GM21390 (cell line): ENCODE measurements at regions not wholly inside any gene's neighbourhood (a gene's known extent, or its start where the extent isn't known, plus 50 kb on each side); places are given as distances from the start of the nearest gene placed in this dataset.
"Not testable (repeated sequence)": the region's sequence is repeated elsewhere in the genome, so short reads cannot be mapped to it uniquely, and the experiment has no call there.

Experiments
- ATAC-seq: cut with Tn5 transposase; IDR thresholded peaks from one replicate; pipeline ENCODE4 v1.9.1; 2021; ENCODE audit not compliant: unreplicated experiment

DNA sequence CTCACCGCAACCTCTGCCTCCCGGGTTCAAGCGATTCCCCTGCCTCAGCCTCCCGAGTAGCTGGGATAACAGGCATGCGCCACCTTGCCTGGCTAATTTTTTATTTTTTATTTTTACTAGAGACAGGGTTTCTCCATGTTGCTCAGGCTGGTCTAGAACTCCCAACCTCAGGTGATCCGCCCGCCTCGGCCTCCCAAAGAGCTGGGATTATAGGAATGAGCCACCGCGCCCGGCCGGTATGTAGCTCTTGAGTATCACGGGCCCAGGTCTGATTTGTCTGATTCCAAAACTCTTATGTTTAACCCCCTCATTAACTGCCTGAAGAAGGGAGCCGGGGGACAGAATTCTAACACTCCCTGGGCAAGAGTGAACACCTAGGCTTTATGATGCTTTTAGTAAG, 91.7 kb upstream of the OLIG2 start:
- ATAC-seq, result not testable (repeated sequence)

DNA sequence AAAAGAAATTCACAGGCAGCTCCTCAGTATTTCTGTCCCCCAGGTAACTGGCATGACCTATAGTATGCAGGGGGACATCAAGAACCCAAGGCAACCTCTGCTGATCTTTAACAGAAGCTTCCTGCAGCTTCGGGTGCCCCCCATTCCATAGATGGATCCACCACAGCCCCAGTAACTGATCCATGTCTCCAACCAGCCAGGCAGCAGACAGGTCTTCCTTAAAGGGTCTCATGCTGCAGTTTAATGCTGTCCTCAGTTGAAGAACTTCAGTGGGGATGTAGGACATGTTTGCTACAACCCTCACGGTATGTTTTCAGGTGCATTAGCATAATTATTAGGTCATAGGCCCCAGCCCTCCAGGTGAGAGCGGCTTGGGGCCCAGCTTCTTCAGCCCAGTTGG, 90.9 kb upstream of the OLIG2 start:
- ATAC-seq, result no peak

DNA sequence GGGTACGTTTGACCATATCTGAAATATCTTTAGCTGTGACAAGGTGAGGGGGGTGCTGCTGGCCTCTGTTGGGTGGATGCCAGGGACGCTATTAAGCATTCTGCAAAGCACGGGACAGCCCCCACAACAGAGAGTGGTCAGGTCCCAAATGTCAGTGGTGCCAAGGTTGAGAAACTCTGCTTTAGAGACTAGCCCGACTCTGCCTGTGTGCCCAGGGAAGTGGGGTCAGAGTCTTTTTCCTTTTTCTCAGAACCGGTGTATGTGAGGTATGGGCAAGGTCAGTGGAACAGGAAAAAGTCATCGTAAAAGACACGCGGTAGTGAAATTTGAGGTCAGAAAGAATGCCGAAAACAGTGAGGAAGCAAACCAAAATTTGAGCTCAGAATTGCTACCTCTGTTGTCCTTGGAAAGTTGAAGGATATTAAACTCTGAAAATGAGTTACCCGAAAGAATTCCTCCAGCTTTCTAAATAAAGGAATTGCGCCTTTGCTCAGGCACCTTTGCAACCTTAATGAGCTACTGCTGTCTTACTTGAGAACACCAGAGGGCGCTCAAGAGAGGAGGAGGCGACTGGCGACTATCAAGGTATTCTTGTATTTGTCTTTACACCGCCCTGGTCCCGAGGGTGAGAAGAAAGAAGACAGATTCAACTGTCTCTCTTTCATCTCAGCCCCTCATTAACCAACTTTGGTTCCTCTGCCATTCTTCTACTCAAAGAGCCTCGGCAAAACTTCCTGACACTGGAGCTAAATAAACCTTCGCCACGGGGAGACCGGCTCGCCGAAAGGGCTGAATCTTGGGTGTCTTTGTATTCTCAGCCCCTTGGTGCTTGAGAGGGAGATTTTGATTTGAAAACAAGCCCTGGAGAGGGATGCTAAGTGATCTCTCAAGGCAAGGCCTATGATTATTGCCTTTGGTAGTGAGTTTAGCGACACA, 85.4 kb upstream of the OLIG2 start:
- no peak for ATAC-seq

DNA sequence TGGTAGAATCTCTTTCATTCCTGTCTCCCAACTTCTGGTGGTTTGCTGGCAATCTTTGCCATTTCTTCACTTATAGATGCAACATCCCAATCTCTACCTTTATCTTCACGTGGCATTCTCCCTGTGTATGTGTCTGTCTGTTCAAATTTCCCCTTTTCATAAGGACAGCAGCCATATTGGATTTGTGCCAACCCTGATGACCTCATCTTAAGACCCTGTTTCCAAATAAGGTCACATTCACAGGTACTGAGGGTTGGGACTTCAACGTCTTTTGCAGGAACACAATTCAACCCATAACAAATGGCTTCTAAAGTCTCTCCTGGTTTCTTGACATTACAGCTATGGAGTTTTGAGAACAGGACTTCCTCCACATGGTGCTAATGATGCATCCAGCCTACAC, 84.5 kb upstream of the OLIG2 start:
- ATAC-seq, result no peak

DNA sequence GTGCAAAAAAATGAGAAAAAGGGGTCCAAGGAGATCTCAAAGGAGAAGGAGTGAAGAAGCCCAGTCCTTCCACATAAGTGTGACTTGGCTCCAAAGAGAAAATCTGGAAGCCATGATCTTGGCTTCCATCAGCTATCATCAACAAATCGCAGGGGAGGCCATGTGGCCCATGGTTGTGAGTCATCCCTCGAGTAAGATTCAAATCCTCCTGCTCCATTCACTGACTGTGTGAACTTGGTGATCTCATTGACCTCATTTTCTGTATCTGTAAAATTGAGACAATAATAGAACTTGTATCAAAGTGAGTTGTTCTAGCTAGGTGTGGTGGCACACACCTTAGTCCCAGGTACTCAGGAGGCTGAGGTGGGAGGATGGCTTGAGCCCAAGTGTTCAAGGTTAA, 79.1 kb upstream of the OLIG2 start:
- ATAC-seq, result no peak

DNA sequence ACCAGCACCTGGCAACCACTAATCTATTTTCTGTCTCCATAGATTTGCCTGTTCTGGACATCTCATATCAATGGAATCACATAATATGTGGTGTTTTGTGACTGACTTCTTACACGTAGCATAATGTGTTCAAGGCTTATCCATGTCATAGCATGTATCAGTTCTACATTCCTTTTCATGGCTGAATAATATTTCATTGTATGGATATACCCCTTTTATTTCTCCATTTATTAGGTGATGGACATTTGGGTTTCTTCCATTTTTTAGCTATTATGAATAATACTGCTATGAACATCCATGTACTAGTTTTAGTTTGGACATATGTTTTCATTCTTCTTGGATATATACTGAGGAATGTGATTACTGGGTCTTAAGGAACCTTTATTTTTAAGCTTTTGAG, 78.0 kb upstream of the OLIG2 start:
- no peak for ATAC-seq

DNA sequence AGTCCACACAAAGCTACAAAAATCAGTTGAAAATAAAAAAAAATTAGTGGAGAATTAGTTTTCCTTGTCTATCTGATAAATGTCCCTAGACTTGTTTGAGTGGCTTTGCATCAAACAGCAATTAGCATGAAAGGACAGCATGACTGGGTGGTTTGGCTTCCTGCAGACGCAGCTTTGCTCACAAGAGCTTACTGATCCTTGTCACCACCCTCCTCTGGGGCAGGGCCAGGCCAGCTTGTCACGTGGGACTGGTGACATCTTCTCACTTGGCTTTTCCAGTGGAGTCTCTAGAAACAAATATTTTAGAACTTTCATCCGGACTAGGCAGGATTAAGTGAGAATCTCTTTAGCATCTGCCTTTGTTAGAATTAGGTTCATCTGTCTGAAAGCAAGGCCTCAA, 76.0 kb upstream of the OLIG2 start:
- no peak for ATAC-seq

DNA sequence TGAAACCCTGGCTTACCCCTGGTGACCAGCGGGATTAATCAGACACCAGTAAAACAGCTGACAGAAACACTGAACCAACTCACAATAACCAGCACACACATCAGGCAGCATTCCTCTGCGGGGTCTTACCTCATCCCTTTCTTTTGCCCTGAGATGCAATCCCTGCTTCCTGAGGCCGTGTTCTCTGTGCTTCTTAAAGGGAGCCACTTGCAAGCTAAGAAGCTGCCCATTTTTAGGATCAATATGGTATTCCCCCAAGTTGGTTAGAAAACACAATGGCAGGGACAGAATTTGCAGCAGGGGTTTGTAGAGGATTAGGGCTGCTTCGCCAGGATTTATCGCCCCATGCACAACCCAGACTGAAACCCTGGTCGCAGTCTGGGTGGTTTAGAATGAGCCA, 74.7 kb upstream of the OLIG2 start:
- ATAC-seq, result no peak

DNA sequence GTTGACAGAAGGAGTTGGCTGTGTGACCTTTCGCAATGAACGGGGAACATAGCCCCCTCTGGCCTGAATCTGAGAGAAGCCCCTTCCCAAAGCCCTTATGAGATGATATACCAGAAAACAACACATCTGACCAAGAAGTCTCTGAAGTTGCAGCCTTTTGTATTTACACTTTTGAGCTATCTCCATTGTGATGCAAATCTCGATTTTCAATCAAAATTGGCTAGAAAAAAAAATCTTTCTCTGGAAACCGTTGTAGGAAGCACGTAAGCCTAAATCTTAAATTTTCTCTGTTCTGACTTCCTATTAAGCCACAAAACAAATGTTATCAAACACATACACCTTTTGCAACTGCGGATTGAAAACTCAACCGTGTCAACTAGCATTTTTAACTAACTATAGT, 71.4 kb upstream of the OLIG2 start:
- no peak for ATAC-seq

DNA sequence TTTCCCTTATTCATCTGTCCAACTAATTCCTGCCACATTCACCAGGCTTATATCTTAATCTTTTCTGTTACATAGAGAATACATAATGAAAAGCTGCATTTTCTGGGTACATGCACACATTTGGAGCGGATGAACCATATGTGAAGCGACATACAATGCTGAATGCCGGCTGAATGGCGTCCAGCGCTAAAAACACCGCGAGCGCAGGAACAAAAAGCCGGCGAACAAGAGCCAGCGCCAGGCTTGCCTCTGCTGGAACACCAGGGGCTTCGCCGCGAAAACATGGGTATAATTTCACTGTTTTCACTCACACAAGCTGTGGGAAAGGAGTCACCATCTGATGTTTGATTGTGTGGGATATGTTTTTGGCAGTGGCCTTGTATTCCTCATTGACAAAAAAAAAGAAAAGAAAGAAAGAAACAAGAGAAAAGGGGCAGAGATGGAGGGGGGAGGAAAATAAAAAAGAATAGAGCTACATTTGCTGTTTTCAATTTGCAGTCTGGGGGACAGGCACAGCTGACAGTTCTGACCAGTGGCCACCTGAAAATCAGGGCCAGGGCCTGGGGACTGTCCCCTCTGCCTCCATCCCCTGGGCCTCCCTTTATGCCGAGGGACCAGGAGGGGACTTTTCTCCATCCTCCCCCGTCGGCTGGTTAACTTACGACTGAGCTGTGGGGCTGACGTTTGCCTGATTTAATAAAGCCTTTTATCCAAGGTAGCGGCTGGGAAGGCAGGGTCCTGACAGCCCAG, 70.2 kb upstream of the OLIG2 start:
- ATAC-seq, result no peak

DNA sequence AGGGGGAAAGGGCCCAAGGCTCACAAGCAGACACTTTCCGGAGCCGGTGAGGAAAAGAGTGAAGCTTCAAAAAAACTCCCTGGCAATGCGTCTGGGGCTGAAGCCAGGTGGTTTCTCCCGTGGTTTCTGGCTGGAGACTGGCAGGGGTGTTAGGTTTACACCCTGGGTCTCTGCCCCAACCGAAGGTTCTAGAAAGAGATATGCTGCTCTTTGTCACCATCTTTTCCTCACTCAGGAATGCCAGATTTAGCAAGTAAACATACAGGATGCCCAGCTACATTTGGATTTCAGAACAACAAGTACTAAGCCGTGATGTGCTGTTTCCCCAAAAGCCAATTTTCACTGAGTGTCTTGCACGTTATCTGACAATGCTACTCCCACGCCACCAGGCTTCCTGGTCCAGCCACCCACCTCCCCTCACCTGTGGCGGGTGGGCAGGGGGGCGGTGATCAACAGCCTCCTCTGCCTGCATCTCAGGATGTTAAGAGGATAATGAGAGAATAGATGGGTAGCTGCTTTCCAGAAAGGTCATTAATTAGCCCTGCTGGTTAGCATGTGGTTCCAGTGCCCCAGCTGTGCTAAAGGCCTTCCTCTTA, 69.6 kb upstream of the OLIG2 start:
- no peak for ATAC-seq

DNA sequence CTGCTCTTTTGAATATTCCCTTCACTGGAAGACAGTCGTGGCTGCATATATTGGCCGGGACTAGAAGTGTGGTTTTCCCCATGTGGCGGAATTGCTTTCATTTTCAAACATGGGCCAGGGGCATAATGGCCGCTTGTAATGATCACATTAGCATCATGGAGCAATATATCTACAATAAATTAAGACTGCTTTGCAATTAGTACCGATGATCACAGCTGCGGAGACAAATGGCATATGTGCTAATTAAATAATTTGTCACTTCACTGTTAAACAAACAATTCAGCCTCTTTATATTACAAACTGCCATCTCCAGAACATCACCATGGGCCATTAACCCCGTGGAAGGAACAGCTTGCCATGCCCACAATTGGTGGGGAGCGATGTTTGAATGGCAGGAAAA, 68.2 kb upstream of the OLIG2 start:
- ATAC-seq, result no peak

DNA sequence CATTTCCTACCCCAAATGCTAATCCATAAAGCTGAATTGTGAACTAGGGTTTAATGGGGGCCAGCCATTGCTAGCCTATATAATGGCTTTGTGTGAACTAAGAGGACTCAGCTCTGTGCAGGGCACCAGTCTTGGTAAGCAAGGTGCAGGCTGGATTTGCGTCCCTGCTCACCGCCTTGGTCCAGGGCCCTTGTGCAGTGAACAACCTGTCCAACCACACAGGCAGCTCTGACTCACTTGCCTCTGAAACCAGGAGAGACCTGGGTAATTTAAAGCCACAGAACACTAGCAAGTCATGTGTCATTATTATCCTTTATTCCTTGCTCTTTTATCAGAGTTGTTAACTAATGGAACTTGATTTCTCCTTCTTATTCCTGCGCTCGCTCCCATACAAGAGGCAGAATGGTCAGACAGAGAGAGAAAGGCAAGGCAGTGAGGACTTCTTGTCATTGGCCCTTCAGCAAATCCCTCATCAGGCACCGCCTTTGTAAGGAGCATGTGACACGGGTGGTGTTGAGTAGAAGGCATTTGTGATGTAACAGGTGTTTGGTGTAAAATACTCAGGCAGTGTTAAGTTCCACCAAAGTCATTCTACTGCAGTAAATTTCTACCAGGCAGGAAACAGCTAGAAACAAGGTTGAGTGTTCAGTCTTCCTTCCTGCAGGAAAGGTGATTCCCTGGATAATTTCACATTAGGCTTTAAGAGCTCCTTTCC, 67.3 kb upstream of the OLIG2 start:
- ATAC-seq, result no peak

DNA sequence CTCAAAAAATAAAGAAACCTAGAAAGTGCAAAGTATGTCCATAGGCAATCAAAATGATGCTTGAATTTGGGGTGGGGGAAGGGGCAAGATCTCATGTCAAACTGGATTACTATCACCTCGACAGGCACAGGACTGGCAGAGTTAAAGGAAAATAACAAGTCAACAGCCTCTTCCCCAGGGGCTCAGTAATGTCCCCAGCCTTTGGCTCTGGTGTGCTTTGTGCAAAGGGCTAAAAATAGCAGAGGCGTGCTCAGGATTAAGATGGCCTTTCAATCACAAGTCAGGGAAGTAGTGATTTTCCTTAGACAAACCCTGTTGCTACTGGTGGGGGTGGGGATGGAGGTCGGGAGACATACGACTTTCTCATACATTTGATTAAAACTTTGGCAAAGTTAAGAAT, 63.5 kb upstream of the OLIG2 start:
- ATAC-seq, result no peak

DNA sequence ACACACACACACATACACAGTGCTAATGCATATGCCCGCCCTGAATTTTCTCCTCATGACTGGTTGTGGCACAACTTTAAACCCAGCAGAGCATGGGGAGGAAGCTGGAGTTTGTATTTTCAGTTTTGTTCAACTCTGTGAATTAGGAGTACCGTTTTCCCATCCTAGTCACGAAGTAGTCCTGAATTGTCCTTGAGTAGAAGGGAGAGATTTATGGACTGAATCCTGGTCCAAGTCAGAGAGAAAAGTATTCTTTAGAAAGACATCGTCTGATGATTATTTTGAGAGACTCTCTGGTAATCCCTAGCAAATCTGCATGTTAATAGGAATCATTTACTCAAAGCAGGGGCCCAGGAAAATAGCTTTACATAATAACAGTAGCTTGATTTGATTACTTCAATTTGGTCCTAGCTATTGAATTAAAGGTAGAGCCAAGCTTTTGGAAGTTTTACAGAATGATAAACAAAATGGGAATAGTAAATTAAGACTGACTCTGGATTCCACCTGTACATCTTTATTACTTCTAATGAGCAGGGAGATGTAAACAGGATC, 60.5 kb upstream of the OLIG2 start:
- ATAC-seq, result no peak

DNA sequence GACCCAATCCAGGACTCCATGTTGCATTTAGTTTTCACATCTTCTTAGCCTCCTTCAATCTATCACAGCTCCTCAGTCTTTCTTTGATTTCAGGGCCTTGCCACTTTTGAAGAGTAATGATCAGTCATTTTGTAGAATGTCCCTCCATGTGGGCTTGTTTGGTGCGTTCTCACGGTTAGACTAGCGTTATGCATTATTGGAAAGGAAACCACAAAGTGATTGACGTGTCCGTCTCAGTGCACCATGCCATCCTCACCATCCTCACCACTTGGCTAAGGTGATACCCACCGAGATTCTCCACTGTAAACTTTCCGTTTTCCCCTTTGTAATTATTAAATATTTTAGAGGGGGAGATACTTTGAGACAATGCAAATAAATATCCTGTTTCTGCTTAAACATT, 59.6 kb upstream of the OLIG2 start:
- ATAC-seq, result no peak

DNA sequence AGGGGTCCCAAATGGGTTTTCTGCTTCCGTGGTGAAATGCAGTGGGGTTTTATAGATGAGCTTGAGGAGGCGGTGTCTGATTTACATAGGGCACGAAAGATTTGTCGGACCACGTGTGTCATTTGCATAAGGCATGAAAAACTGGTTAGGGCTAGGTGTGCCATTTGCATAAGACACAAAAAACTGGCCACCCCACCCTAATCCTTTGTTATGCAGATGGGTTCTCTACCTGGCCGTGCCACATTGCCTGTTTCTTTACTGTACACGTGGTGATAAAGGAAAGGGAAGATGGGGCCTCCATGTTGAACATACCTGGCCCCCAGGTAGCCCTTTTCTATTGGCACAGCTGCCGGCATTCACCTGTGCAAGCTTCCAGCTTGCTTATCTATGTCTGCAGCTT, 57.6 kb upstream of the OLIG2 start:
- not testable (repeated sequence) for ATAC-seq

DNA sequence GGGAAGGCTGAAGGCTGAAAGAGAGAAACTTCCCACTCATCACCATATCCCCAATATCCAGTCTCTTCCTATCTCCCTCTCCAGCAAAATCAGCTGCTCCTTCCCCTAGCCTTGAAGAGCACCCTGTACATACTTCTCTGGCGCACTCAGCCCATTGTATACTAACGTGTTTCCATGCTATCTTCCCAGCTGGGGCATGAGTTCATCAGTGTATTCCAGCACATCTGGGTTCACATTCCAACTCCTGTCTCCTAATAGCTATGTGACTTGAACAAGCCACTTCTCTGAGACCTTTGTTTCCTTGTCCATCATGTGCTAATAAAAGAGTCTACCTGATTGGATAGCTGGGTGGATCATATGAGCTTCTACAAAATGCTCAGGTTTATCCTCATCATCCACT, 51.1 kb upstream of the OLIG2 start:
- ATAC-seq, result no peak

DNA sequence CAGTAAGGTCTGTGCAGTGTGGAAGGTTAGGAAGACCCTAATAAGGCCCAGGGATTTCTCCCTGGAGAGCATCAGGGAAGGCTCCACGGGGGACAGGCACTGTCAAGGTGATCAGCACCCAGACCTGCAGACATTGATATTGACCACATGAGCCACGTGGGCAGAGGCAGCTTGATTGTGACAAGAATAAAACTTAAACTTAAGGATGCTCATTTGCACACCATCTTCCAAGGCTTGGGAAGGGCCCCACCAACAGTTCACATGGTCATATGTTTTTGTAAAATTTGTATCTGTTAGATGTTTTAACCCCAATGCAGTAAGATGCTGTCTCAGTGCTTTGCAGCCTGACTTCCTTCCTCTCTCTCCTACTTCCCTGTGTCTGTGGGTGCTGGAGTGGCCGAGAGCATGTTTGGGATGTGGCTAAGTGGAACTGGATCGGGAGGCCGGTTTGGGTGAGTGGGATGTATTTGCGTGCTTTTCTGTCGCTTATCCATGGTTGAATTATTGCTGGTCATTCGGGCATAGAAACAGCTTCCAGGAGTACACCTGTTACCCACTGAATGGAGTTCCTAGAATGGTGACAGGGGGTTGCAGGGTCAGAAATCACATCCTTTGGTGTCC, 49.8 kb upstream of the OLIG2 start:
- ATAC-seq, result no peak
